Endothelial cell of umbilical vein (primary cell): ENCODE measurements at regions not wholly inside any gene's neighbourhood (a gene's known extent, or its start where the extent isn't known, plus 50 kb on each side); places are given as distances from the start of the nearest gene placed in this dataset.

ENCODE experiments used
- EZH2 ChIP-seq: IDR thresholded peaks from 2 replicates; pipeline ENCODE4 v1.6.1; 2012; ENCODE audit warnings: borderline replicate concordance, low read depth, mild to moderate bottlenecking, moderate library complexity, low read length, inconsistent platforms; ENCODE audit not compliant: severe bottlenecking
- FOS ChIP-seq: IDR thresholded peaks from 2 replicates; pipeline ENCODE4 v1.6.1; 2011; ENCODE audit warnings: mild to moderate bottlenecking, low read length, moderate library complexity, borderline replicate concordance; ENCODE audit not compliant: insufficient read depth
- JUN ChIP-seq: IDR thresholded peaks from 2 replicates; pipeline ENCODE4 v1.6.1; 2011; ENCODE audit warnings: borderline replicate concordance, low read depth; ENCODE audit not compliant: insufficient read length, insufficient read depth
- POLR2A ChIP-seq: IDR thresholded peaks from 2 replicates; pipeline ENCODE4 v1.6.1; 2012; ENCODE audit warnings: low read depth, mild to moderate bottlenecking, control low read depth, low read length
- POLR2AphosphoS5 ChIP-seq: IDR thresholded peaks from 2 replicates; pipeline ENCODE4 v1.6.1; 2012; ENCODE audit warnings: low read depth, mild to moderate bottlenecking, control low read depth, low read length, moderate library complexity; ENCODE audit not compliant: insufficient read depth
- TF ChIP-seq, protein P1 (sequence below), 2 donors: IDR thresholded peaks; 1 replicate in 1 of 2; 2 replicates in 1 of 2; pipeline ENCODE4 v1.5.1; 2011; ENCODE audit warnings: low read length in 2 of 2, mild to moderate bottlenecking in 2 of 2, moderate library complexity in 2 of 2, control low read depth in 1 of 2, inconsistent platforms in 1 of 2, low read depth in 1 of 2; ENCODE audit not compliant: insufficient read depth in 1 of 2; ENCODE audit errors: extremely low read depth in 1 of 2
- TF ChIP-seq, protein P2 (sequence below): IDR thresholded peaks from 2 replicates; pipeline ENCODE4 v1.6.1; 2011; ENCODE audit not compliant: insufficient read depth, insufficient read length

DNA sequence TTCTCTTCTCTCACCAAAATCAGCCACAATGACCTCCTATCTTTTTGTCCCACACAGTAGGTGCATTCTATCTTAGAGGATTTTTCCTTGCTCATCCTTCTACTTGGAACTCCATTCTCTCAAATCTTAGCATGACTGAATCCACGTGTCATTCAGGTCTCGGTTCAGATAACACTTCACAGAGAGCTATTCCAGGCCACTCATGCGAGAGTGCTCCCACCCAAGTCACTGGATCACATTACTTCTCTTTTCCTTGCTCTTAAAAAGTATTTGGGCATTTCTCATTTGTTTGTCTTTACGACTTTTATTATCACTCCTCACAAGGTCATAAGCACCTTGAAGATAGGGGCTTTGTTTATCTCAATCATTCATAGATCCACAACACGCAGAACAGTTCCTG, 647.5 kb upstream of the TENM3 start:
- TF ChIP-seq, protein P1, sequence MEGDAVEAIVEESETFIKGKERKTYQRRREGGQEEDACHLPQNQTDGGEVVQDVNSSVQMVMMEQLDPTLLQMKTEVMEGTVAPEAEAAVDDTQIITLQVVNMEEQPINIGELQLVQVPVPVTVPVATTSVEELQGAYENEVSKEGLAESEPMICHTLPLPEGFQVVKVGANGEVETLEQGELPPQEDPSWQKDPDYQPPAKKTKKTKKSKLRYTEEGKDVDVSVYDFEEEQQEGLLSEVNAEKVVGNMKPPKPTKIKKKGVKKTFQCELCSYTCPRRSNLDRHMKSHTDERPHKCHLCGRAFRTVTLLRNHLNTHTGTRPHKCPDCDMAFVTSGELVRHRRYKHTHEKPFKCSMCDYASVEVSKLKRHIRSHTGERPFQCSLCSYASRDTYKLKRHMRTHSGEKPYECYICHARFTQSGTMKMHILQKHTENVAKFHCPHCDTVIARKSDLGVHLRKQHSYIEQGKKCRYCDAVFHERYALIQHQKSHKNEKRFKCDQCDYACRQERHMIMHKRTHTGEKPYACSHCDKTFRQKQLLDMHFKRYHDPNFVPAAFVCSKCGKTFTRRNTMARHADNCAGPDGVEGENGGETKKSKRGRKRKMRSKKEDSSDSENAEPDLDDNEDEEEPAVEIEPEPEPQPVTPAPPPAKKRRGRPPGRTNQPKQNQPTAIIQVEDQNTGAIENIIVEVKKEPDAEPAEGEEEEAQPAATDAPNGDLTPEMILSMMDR (IDR thresholded peaks at IDR 0.05; ENCODE audit: extremely low read depth in 1 of 2, insufficient read depth in 1 of 2, low read depth in 1 of 2, low read length in 2 of 2): no peak
- no peak for TF ChIP-seq EZH2
- TF ChIP-seq POLR2AphosphoS5: no peak
- TF ChIP-seq, protein P2, sequence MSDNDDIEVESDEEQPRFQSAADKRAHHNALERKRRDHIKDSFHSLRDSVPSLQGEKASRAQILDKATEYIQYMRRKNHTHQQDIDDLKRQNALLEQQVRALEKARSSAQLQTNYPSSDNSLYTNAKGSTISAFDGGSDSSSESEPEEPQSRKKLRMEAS: no peak
- TF ChIP-seq POLR2A: no peak
- no peak for TF ChIP-seq FOS
- TF ChIP-seq JUN: no peak
